Lung (tissue), 11 donors: ENCODE measurements at regions not wholly inside any gene's neighbourhood (a gene's known extent, or its start where the extent isn't known, plus 50 kb on each side); places are given as distances from the start of the nearest gene placed in this dataset.

Experiments
- ATAC-seq: fragments of 200-7000 bp; cut with Tn5 transposase; one replicate; pipeline ENCODE4 v1.9.1; 2020; ENCODE audit warnings: moderate number of reproducible peaks; ENCODE audit not compliant: insufficient read depth, low FRiP score
- DNase-seq, 3 donors: peaks; one replicate each; pipeline ENCODE4 v3.0.0-alpha.2; 2013 to 2017
- H3K27ac ChIP-seq, 2 donors: one replicate each; pipeline ENCODE4 v1.5.1; 2013; ENCODE audit warnings: mild to moderate bottlenecking in 2 of 2, moderate library complexity in 2 of 2, control low read depth in 1 of 2, inconsistent platforms in 1 of 2, low read depth in 1 of 2, low read length in 1 of 2
- H3K27me3 ChIP-seq, 3 donors: one replicate each; pipeline ENCODE4 v1.5.1; 2013; ENCODE audit warnings: low read length in 2 of 3; ENCODE audit not compliant: control insufficient read depth in 3 of 3, insufficient read depth in 3 of 3
- H3K36me3 ChIP-seq, 4 donors: one replicate each; pipeline ENCODE4 v1.5.1; 2013; ENCODE audit warnings: low read length in 4 of 4, mild to moderate bottlenecking in 1 of 4, moderate library complexity in 1 of 4; ENCODE audit not compliant: control insufficient read depth in 4 of 4, insufficient read depth in 4 of 4
- H3K4me1 ChIP-seq, 5 donors: one replicate each; pipeline ENCODE4 v1.5.1; 2013; ENCODE audit warnings: low read length in 5 of 5, mild to moderate bottlenecking in 2 of 5, moderate library complexity in 1 of 5; ENCODE audit not compliant: control insufficient read depth in 5 of 5, insufficient read depth in 5 of 5
- H3K4me3 ChIP-seq: one replicate; pipeline ENCODE4 v1.5.1; 2013; ENCODE audit warnings: mild to moderate bottlenecking, control low read depth, moderate library complexity
- H3K9ac ChIP-seq, 2 donors: one replicate each; pipeline ENCODE4 v1.5.1; 2013; ENCODE audit warnings: low read length in 2 of 2, control low read depth in 1 of 2; ENCODE audit not compliant: insufficient read depth in 1 of 2
- H3K9me3 ChIP-seq, 4 donors: one replicate each; pipeline ENCODE4 v1.5.1; 2013; ENCODE audit warnings: low read length in 3 of 4, mild to moderate bottlenecking in 1 of 4, moderate library complexity in 1 of 4; ENCODE audit not compliant: control insufficient read depth in 4 of 4, insufficient read depth in 3 of 4
- WGBS, 2 donors: extraction: QIAGEN DNeasy Blood & Tissue Kit; methylation state at CpG; one replicate each; pipeline ENCODE4 v1.1.7; 2013; 5-methylcytosine and 5-hydroxymethylcytosine counted together
- TF ChIP-seq, protein P1 (sequence below): IDR thresholded peaks from 2 replicates; pipeline ENCODE4 v1.5.1; 2012; ENCODE audit warnings: mild to moderate bottlenecking; ENCODE audit errors: control extremely low read depth, extremely low read depth
- donor health status: control.
- donor health status: control.
- donor health status: Bipolar disorder and iron deficiency.
- donor health status: healthy.
- donor health status: DM: yes; HTN: yes; CAD: no.

GRCh38 chr7:132030086-132030568 is 473.7 kb upstream of the PODXL start:
- Histone ChIP-seq H3K9me3 (no peaks in the 10 kb centered on the region), H3K27ac (no peak overlapping the region), H3K4me3 (no peak overlapping the region), H3K9ac (no peak overlapping the region), H3K4me1 (peaks cover 0 to 19% (median 12%) of the 10 kb centered on the region in 5 donors), H3K36me3 (no peaks in the 10 kb centered on the region), H3K27me3 (peaks cover 0 to 32% (median 14%) of the 10 kb centered on the region in 3 donors)
- 35 to 59% methylated on average over 3 of the region's 3 CpGs for WGBS, 2 donors
- ATAC-seq, result no peak
- DNase-seq, result peak; percentile 94 to 98 (median 98)
- TF ChIP-seq, protein P1, sequence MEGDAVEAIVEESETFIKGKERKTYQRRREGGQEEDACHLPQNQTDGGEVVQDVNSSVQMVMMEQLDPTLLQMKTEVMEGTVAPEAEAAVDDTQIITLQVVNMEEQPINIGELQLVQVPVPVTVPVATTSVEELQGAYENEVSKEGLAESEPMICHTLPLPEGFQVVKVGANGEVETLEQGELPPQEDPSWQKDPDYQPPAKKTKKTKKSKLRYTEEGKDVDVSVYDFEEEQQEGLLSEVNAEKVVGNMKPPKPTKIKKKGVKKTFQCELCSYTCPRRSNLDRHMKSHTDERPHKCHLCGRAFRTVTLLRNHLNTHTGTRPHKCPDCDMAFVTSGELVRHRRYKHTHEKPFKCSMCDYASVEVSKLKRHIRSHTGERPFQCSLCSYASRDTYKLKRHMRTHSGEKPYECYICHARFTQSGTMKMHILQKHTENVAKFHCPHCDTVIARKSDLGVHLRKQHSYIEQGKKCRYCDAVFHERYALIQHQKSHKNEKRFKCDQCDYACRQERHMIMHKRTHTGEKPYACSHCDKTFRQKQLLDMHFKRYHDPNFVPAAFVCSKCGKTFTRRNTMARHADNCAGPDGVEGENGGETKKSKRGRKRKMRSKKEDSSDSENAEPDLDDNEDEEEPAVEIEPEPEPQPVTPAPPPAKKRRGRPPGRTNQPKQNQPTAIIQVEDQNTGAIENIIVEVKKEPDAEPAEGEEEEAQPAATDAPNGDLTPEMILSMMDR, result no peak

DNA sequence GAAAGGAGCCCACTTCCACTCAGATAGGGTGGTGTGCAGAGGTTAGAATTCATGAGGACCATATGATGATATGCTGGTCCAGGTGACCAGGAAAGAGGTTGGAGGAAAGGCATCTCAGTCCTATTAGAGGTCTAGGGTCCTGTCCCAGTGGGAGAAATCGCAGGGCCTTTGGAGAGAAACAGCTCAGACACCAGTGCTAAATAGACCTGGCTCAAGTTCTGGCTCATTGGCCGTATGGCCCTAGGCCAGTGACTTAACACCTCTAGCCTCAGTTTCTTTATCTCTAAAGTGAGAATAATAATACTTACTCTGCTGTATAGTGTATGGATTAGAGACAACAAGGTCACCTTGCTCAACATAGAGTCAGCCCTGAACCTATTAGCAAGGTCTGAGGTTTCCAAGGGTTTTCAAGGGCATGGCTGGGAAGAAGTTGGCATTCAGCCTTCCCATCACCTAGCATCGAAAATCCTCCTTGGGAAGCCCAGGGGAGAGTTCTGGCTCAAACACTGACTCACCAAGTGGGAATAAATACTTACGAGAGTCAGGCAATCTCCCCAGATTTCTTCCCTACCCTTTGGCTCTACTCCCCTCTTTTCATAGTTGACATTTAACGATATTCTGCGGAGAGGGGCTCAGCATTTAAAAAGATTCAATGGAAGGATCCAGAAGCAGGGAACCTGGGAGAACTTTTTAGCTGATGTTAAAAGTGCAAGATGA is 473.1 kb upstream of the PODXL start:
- WGBS, 2 donors, result 57 to 81% methylated on average over 6 of the region's 6 CpGs
- Histone ChIP-seq H3K36me3 (no peaks in the 10 kb centered on the region), H3K27ac (no peak overlapping the region), H3K27me3 (peaks cover 0 to 36% (median 15%) of the 10 kb centered on the region in 3 donors), H3K4me1 (peaks cover 0 to 19% (median 9%) of the 10 kb centered on the region in 5 donors), H3K9ac (no peak overlapping the region), H3K4me3 (no peak overlapping the region), H3K9me3 (no peaks in the 10 kb centered on the region)
- DNase-seq (no peak), ATAC-seq (no peak)
- TF ChIP-seq, protein P1, result no peak

DNA sequence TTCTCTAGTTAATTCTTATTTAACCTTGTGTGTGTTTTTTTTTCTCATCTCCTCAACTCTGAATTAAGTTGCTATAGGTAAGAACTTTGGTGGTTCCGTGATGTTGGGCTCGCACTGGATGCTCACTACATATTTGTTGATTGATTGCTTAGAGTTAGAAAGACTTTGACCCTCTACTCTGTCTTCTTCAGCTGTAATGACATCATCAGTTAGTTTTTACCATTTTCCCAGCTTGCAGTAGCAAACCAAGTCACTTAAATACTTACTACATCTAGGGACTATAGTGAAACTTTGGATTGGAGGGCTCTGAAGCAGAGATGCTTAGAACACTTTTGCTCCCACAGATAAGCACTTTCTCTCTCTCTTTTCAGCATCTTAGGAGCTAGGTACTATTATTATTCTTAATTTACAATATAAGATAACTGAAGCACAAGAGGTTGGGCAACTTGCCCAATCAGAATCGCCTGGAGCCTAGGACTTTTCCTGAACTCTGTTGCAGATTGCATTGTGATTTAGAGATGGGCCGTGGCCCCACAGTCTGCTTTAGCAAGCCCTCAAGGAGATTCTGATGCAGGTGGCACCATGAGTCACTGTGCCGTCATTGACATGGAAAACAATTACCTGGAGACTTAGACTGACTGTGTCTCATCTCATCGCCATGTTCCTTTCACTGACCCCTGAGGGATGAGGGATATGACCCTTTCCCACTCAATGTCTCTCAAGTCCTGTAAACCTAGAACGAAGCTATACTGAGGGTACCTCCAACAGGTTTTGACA is 471.9 kb upstream of the PODXL start:
- no peak for DNase-seq
- peaks cover 0 to 19% (median 8%) of the 10 kb centered on the region in 5 donors for H3K4me1 ChIP-seq
- TF ChIP-seq, protein P1, result no peak
- 87 to 93% methylated on average over 7 of the region's 7 CpGs for WGBS, 2 donors
- H3K36me3 ChIP-seq, result no peaks in the 10 kb centered on the region
- no peak for ATAC-seq
- H3K4me3 ChIP-seq, result no peak overlapping the region
- peaks cover 0 to 42% (median 24%) of the 10 kb centered on the region in 3 donors for H3K27me3 ChIP-seq
- no peak overlapping the region for H3K27ac ChIP-seq
- H3K9me3 ChIP-seq, result no peaks in the 10 kb centered on the region
- no peak overlapping the region for H3K9ac ChIP-seq
